HUES48 (cell line): ENCODE measurements at regions not wholly inside any gene's neighbourhood (a gene's known extent, or its start where the extent isn't known, plus 50 kb on each side); places are given as distances from the start of the nearest gene placed in this dataset.

Source experiments
- H3K27ac ChIP-seq: one replicate; pipeline ENCODE4 v1.7.0; 2013; ENCODE audit warnings: low read depth, low read length, inconsistent platforms
- H3K27me3 ChIP-seq: 2 replicates; pipeline ENCODE4 v1.6.1; 2013; ENCODE audit warnings: mild to moderate bottlenecking, low read length; ENCODE audit not compliant: control insufficient read depth, insufficient read depth
- H3K36me3 ChIP-seq: 2 replicates; pipeline ENCODE4 v1.6.1; 2013; ENCODE audit warnings: low read length; ENCODE audit not compliant: control insufficient read depth, insufficient read depth
- H3K4me1 ChIP-seq: 2 replicates; pipeline ENCODE4 v1.6.1; 2013; ENCODE audit warnings: mild to moderate bottlenecking, low read length; ENCODE audit not compliant: control insufficient read depth, insufficient read depth
- H3K4me3 ChIP-seq: 2 replicates; pipeline ENCODE4 v1.5.1; 2013; ENCODE audit warnings: mild to moderate bottlenecking, low read depth, low read length
- H3K9ac ChIP-seq: 2 replicates; pipeline ENCODE4 v1.6.1; 2013; ENCODE audit warnings: mild to moderate bottlenecking, low read depth, low read length, moderate library complexity
- H3K9me3 ChIP-seq: 2 replicates; pipeline ENCODE4 v1.6.1; 2013; ENCODE audit warnings: low read length; ENCODE audit not compliant: control insufficient read depth, insufficient read depth

DNA sequence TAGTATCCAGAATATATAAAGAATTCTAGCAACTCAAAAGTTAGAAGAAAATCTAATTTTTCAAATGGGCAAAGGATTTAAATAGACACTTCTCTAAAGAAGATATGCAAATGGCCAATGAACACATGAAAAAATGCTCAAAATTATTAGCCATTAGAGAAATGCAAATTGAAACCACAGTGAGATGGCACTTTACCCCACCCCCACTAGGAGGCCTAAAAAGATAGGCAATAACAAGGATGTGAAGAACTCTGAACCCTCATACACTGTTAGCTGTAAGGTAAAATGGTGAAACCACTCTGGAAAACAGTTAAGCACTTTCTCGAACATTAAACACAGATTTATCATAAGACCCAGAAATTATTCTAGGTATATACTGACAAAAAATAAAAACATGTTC lies 71.4 kb upstream of the IRX6 start:
- Histone ChIP-seq H3K27ac (no peak overlapping the region), H3K4me1 (no peaks in the 10 kb centered on the region), H3K9ac (no peak overlapping the region), H3K36me3 (no peaks in the 10 kb centered on the region), H3K4me3 (no peak overlapping the region), H3K9me3 (no peaks in the 10 kb centered on the region), H3K27me3 (no peaks in the 10 kb centered on the region)

DNA sequence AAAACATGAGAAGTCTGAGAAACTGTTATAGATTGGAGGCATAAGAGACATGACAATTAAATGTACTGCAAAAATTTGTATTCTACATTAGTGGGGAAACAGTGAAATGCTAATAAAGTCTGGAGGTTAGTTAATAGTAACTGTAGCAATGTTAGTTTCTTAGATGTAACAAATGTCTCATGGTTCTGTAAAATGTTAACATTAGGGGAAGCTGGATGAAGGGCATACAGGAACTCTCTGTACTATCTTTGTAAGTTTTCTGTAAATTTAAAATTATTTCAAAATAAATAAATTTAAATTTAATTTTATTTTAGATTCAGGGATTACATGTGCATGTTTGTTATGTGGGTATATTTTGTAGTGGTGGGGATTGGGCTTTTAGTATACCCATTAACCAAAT lies 70.0 kb upstream of the IRX6 start:
- Histone ChIP-seq H3K9me3 (no peaks in the 10 kb centered on the region), H3K9ac (no peak overlapping the region), H3K27me3 (no peaks in the 10 kb centered on the region)

DNA sequence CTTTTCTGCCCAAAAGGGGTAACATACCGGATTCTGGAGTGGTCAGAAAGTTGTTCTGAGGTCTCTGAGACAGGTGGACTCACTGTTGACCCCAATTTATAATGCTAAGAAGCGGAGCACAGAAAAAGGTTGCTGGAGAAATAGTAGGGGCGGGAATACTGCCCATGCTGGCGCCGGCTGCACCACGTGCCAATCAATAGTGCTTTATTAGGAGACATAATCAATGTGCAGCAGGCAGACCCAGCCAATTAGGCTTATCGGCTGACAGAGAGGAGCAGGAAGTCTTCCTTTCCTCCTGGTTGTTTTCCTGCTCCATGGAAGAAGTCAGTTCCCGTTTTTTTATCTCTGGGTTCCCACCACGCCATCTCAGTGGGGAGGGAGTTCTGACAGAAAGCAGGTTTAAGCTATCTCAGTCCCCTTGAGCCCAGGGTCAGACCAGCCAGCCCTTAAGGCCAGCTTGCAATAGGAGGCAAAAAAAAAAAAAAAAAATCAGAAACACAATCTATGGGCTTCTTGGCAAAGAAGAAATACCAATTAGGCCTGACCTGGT lies 68.2 kb upstream of the IRX6 start:
- no peaks in the 10 kb centered on the region for H3K9me3 ChIP-seq
- no peak overlapping the region for H3K27ac ChIP-seq
- H3K4me3 ChIP-seq: no peak overlapping the region
- H3K36me3 ChIP-seq: no peaks in the 10 kb centered on the region
- H3K9ac ChIP-seq: no peak overlapping the region
- no peaks in the 10 kb centered on the region for H3K4me1 ChIP-seq
- H3K27me3 ChIP-seq: no peaks in the 10 kb centered on the region

More for the DNA sequence above, 70.0 kb upstream of the IRX6 start:
- Histone ChIP-seq H3K36me3 (no peaks in the 10 kb centered on the region), H3K4me3 (no peak overlapping the region), H3K4me1 (no peaks in the 10 kb centered on the region), H3K27ac (no peak overlapping the region)

DNA sequence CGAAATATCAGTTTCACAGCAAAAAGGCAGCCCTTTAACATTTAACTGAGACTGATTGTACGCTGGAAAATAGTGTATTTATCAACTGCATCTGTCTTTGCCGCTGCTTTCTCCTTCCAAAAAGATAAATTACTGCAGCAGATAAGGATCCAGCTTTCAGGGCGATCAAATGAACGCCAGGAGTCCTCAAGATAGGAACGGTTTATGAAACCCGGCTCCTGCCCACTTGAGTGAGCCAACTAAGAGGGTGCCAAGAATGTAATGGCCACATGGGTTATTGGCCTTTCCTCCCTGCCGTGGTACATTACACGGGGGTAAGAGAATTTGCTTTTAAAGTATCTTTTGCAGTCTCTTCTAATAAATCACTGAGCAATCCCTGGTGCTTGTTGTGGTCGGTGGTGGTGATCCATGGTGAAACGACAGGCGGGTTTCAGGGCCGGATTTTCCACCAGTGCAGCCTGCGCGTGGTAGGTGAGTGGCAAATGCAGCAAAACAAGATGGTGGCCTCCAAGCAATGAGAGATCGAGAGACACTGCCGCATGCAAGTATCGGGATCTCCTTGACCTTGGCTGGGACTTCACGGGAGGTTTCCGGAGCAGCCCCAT lies 67.5 kb upstream of the IRX6 start:
- no peaks in the 10 kb centered on the region for H3K27me3 ChIP-seq
- no peaks in the 10 kb centered on the region for H3K9me3 ChIP-seq
- no peak overlapping the region for H3K9ac ChIP-seq
- H3K4me3 ChIP-seq: no peak overlapping the region
- H3K27ac ChIP-seq: no peak overlapping the region
- H3K4me1 ChIP-seq: no peaks in the 10 kb centered on the region
- H3K36me3 ChIP-seq: no peaks in the 10 kb centered on the region

DNA sequence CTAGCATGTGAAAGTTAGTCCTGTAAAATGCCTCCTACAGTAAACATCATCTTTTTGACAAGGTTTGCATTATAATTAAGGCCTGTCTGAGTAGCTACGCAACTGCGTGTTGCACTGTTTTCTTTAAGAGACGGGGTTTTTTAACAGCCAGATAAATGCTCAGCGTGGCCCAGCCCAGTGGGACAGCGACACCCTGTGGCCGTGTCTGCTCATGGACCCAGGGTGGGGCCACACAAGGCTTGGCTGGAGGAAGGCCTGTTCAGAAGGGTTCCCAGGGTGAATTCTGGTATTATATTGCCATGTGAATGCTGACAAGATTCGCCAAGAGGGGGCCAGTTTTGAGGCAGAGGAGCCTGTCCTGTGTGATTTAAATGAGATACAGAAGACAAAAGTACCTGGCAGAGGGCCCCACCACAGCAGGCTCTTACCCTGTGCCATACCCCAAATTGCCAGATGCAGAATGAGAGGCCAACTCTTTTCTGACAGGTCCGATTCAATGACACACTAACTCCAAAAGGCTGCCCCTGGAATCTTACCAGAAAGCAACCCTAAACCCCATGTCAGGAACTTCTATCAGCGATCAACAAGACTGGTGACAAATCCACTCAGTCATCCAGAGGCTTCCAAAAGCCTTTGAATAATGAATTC lies 65.9 kb upstream of the IRX6 start:
- Histone ChIP-seq H3K4me1 (no peaks in the 10 kb centered on the region), H3K27me3 (no peaks in the 10 kb centered on the region), H3K27ac (no peak overlapping the region), H3K4me3 (no peak overlapping the region), H3K36me3 (no peaks in the 10 kb centered on the region), H3K9me3 (no peaks in the 10 kb centered on the region), H3K9ac (no peak overlapping the region)

DNA sequence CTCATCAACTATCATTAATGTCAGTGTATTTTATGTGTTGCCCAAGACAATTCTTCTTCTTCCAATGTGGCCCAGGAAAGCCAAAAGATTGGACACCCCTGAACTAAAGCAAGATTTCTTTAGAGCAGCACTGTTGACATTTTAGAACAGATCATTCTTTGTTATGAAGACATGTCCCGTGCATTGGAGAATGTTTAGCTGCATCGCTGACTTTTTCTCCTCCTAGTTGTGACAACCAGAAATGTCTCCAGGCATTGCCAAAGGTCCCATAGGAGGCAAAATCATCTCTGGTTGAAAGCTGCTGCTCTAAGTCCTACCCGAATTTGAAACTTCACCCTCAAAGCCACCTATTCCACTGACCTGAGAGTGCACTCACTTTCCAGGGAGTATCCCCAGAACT lies 62.7 kb upstream of the IRX6 start:
- H3K27me3 ChIP-seq: no peaks in the 10 kb centered on the region
- H3K4me3 ChIP-seq: no peak overlapping the region
- H3K36me3 ChIP-seq: no peaks in the 10 kb centered on the region

DNA sequence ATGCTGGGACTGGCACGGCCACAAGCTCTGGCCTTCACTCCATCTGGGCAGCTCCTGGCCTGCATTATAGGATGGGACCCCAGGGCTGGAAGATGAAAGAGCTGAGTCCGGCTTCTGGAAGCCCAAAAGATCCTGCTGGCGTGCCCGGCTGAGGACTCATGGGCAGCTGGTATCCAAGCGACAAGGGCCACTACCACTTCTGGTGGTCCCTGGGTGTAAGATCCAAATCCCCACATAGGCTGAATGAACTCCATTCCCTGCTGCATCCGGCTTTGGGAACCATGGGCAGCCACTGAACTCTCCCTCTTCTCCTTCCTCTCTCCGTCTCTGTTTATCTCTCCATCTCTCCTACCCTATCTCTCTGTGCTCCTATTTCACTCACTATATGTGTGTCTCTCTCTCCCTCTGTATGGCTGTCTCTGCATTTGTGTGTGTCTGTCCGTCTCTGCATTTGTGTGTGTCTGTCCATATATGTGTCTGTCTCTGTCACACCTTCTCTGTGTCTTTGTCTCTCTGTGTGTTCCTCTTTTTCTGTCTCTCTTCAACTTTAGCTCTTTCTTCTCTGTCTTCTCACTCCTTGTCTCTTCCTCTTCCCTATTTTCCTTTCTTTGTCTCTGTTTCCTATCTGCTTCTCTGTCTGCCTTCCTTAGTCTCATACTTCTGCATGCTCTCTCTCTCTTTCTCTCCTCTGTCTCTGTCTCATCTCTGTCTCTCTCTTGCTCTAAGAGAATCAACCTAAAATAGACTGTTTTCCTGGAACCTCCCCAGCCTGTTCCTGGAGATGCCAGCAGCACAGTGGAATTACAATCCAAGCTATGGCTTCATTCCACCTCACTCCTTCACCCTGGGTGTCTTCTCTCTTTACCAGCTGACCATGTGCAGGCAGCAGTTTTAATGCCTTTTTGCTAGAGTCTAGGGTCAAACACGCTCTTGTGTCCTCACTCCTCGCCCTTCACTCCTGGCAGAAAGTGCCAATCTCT lies 60.4 kb upstream of the IRX6 start:
- no peaks in the 10 kb centered on the region for H3K36me3 ChIP-seq
- no peaks in the 10 kb centered on the region for H3K27me3 ChIP-seq
- H3K9ac ChIP-seq: no peak overlapping the region
- H3K4me3 ChIP-seq: no peak overlapping the region
- no peaks in the 10 kb centered on the region for H3K9me3 ChIP-seq
- no peak overlapping the region for H3K27ac ChIP-seq
- H3K4me1 ChIP-seq: no peaks in the 10 kb centered on the region

More for the DNA sequence above, 62.7 kb upstream of the IRX6 start:
- H3K9ac ChIP-seq: no peak overlapping the region
- no peak overlapping the region for H3K27ac ChIP-seq
- H3K9me3 ChIP-seq: no peaks in the 10 kb centered on the region
- no peaks in the 10 kb centered on the region for H3K4me1 ChIP-seq

DNA sequence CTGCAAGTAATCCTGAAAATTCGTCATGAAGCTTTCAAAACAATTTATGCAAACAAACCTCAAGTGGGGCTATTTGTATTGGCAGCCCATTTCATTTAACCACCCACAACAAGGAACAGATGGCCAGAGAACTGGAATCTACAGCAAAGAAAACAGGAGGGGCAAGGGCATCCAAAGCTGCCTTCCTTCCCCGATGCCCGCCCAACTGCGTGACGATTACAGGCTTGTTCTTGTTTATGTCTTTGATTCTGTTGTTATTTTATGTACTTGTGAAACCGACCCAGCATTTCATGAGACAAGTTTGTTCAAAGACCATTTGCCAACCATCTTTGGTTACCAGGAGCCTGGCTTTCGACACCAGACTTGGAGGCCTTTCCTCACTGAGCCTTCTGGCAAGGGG lies 59.1 kb upstream of the IRX6 start:
- Histone ChIP-seq H3K27me3 (no peaks in the 10 kb centered on the region), H3K9ac (no peak overlapping the region), H3K27ac (no peak overlapping the region), H3K9me3 (no peaks in the 10 kb centered on the region), H3K4me3 (no peak overlapping the region), H3K36me3 (no peaks in the 10 kb centered on the region), H3K4me1 (no peaks in the 10 kb centered on the region)

DNA sequence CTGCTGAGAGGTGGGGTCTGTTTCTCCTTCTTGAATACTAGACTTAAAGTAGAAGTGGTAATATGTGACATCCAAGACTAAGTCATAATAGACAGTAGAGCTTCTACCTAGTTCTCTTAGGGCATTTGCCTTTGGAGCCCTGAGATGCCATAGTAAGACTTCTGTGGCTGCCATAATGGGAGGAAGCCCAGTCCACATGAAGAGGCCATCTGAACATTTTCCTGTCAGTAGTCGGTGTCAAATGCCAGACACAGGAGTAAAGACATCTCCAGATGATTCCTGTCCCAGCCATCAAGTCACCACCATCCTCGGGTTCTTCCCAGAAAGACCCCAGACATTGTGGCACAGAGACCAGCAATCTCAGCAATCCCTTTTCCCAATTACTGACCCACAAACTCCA lies 58.1 kb upstream of the IRX6 start:
- Histone ChIP-seq H3K9me3 (no peaks in the 10 kb centered on the region), H3K27me3 (no peaks in the 10 kb centered on the region), H3K36me3 (no peaks in the 10 kb centered on the region), H3K27ac (no peak overlapping the region), H3K9ac (no peak overlapping the region), H3K4me1 (no peaks in the 10 kb centered on the region), H3K4me3 (no peak overlapping the region)

DNA sequence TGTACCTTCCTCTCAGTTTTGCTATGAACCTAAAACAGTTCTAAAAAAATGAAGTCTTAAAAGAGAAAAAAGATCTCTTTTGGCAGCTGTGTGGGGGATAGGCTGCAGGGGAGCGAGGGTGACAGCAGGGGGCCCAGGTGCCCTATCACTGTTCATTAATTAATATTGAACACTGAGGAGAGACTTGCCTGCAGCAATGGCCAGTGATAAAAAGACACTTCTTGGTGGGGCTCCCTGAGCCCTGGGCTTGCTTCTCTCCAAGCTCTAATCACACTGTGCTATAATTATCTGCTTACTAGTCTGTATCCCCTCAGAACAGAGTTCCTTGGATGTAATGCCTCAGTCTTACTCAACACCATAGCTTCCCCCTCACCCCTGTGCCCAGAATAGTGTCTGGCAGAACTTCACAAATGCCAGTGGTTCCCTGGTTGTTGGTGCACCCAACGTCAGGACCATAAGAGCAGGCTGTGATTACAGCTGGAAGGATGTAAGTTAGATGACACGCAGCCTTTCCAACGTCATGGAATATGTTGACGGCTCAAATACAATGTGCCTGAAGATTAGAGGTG lies 52.0 kb upstream of the IRX6 start:
- Histone ChIP-seq H3K27me3 (no peaks in the 10 kb centered on the region), H3K27ac (no peak overlapping the region), H3K4me1 (no peaks in the 10 kb centered on the region), H3K9me3 (no peaks in the 10 kb centered on the region), H3K9ac (no peak overlapping the region), H3K4me3 (no peak overlapping the region), H3K36me3 (no peaks in the 10 kb centered on the region)
